ENCODE measurements at regions not wholly inside any gene's neighbourhood (a gene's known extent, or its start where the extent isn't known, plus 50 kb on each side); places are given as distances from the start of the nearest gene placed in this dataset.

DNA sequence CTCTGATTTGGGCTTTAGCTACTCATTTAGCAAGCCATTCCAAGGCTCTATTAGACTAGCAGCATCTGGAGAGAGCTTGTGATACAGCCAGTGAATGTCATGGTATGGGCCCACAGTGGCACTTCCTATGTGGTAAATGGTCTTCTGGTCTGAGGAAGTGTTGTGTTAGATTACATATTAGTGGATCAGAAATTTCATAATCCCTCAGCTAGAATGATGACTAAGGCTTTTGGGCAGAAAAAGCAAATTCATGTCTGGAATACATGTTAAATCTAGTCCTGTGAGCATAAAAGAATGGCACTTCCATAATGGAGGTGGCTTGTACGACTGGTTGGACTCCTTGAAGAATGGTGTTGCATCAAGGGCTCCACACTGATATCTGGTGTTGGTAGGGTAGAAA, 436.8 kb upstream of the CWC22 start:
- H3K4me3 ChIP-seq (ENCODE audit: low read length), result no peak overlapping the region
- no peaks in the 10 kb centered on the region for H3K36me3 ChIP-seq (ENCODE audit: insufficient read depth, low read length)
- no peak overlapping the region for H3K27ac ChIP-seq (ENCODE audit: low read length)
- H3K9ac ChIP-seq (ENCODE audit: low read length), result no peak overlapping the region
- no peaks in the 10 kb centered on the region for H3K27me3 ChIP-seq (ENCODE audit: insufficient read depth, low read depth, low read length)
- H3K9me2 ChIP-seq (ENCODE audit: insufficient read depth, low read length), result no peaks in the 10 kb centered on the region
- TF ChIP-seq, protein P1, sequence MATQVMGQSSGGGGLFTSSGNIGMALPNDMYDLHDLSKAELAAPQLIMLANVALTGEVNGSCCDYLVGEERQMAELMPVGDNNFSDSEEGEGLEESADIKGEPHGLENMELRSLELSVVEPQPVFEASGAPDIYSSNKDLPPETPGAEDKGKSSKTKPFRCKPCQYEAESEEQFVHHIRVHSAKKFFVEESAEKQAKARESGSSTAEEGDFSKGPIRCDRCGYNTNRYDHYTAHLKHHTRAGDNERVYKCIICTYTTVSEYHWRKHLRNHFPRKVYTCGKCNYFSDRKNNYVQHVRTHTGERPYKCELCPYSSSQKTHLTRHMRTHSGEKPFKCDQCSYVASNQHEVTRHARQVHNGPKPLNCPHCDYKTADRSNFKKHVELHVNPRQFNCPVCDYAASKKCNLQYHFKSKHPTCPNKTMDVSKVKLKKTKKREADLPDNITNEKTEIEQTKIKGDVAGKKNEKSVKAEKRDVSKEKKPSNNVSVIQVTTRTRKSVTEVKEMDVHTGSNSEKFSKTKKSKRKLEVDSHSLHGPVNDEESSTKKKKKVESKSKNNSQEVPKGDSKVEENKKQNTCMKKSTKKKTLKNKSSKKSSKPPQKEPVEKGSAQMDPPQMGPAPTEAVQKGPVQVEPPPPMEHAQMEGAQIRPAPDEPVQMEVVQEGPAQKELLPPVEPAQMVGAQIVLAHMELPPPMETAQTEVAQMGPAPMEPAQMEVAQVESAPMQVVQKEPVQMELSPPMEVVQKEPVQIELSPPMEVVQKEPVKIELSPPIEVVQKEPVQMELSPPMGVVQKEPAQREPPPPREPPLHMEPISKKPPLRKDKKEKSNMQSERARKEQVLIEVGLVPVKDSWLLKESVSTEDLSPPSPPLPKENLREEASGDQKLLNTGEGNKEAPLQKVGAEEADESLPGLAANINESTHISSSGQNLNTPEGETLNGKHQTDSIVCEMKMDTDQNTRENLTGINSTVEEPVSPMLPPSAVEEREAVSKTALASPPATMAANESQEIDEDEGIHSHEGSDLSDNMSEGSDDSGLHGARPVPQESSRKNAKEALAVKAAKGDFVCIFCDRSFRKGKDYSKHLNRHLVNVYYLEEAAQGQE (IDR thresholded peaks at IDR 0.05; ENCODE audit: borderline replicate concordance), result no peak
- TF ChIP-seq EP300 (conservative IDR thresholded peaks at IDR 0.05; ENCODE audit: poor library complexity, severe bottlenecking), result no peak
- no peak for TF ChIP-seq POLR2AphosphoS5 (IDR thresholded peaks at IDR 0.05)
- TF ChIP-seq RAD21 (conservative IDR thresholded peaks at IDR 0.05), result no peak
- no peak for TF ChIP-seq SMC3 (conservative IDR thresholded peaks at IDR 0.05; ENCODE audit: poor library complexity)
- TF ChIP-seq, protein P2, sequence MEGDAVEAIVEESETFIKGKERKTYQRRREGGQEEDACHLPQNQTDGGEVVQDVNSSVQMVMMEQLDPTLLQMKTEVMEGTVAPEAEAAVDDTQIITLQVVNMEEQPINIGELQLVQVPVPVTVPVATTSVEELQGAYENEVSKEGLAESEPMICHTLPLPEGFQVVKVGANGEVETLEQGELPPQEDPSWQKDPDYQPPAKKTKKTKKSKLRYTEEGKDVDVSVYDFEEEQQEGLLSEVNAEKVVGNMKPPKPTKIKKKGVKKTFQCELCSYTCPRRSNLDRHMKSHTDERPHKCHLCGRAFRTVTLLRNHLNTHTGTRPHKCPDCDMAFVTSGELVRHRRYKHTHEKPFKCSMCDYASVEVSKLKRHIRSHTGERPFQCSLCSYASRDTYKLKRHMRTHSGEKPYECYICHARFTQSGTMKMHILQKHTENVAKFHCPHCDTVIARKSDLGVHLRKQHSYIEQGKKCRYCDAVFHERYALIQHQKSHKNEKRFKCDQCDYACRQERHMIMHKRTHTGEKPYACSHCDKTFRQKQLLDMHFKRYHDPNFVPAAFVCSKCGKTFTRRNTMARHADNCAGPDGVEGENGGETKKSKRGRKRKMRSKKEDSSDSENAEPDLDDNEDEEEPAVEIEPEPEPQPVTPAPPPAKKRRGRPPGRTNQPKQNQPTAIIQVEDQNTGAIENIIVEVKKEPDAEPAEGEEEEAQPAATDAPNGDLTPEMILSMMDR (IDR thresholded peaks at IDR 0.05; ENCODE audit: poor library complexity, severe bottlenecking), result no peak
- TF ChIP-seq MXI1 (conservative IDR thresholded peaks at IDR 0.05; ENCODE audit: poor library complexity, severe bottlenecking), result no peak
- no peak for TF ChIP-seq TAF1 (IDR thresholded peaks at IDR 0.05; ENCODE audit: low read depth)
- TF ChIP-seq EZH2 (IDR thresholded peaks at IDR 0.05; ENCODE audit: borderline replicate concordance, insufficient read depth, low read length, poor library complexity, severe bottlenecking), result no peak
- H4K20me1 ChIP-seq (ENCODE audit: insufficient read depth), result no peaks in the 10 kb centered on the region
- H3K9me3 ChIP-seq (ENCODE audit: low read length), result no peaks in the 10 kb centered on the region
- H3K79me2 ChIP-seq (replicated peaks; ENCODE audit: insufficient read depth, low read length), result no peaks in the 10 kb centered on the region
- no peak overlapping the region for H2AFZ ChIP-seq (ENCODE audit: low read depth, low read length)
- no peaks in the 10 kb centered on the region for H3F3A ChIP-seq (ENCODE audit: insufficient read depth, low read length, poor library complexity, severe bottlenecking)
- no peak overlapping the region for H3K4me2 ChIP-seq (ENCODE audit: low read length)

DNA sequence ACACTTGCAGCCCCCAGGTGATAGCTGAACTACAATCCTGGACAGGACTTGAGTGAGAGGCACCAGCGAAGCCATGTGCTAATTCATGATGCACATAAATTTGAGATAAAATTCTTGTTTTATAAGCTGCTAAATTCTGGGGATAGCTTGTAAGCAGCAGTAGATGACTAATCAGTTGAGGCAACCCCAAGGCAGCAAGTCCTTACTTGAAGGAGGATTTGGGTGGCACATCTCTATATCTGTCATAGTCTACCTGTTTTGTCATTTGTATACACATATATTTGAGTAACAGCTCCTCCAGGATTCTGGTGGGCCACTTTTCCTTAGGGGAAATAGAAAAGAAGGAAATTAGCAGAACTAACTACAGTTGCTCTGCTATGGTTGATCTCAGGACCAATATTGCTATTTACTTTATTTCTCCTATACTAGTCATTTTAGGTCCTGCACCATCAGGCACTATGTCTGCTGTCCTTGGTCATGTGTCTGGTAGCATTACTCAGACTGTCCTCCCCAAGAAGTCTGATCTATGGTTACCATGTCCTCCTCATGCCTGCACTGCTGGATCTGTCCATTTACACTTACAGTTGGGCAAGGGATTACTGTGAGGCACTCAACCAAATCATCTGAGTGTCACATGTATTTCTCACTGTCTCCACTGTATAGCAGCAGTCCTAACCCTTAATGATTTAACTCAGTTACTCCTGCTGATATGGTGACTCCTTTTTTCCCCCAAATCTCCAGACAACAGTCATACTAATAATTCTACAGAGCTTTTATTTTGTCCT, 436.0 kb upstream of the CWC22 start:
- no peaks in the 10 kb centered on the region for H3K79me2 ChIP-seq (replicated peaks; ENCODE audit: insufficient read depth, low read length)
- no peak overlapping the region for H3K27ac ChIP-seq (ENCODE audit: low read length)
- no peak overlapping the region for H3K4me3 ChIP-seq (ENCODE audit: low read length)
- H3K9ac ChIP-seq (ENCODE audit: low read length), result no peak overlapping the region
- no peaks in the 10 kb centered on the region for H3F3A ChIP-seq (ENCODE audit: insufficient read depth, low read length, poor library complexity, severe bottlenecking)
- no peaks in the 10 kb centered on the region for H3K9me2 ChIP-seq (ENCODE audit: insufficient read depth, low read length)
- TF ChIP-seq EP300 (conservative IDR thresholded peaks at IDR 0.05; ENCODE audit: poor library complexity, severe bottlenecking) (no peak), EZH2 (IDR thresholded peaks at IDR 0.05; ENCODE audit: borderline replicate concordance, insufficient read depth, low read length, poor library complexity, severe bottlenecking) (no peak), RAD21 (conservative IDR thresholded peaks at IDR 0.05) (no peak), TAF1 (IDR thresholded peaks at IDR 0.05; ENCODE audit: low read depth) (no peak), POLR2AphosphoS5 (IDR thresholded peaks at IDR 0.05) (no peak), MXI1 (conservative IDR thresholded peaks at IDR 0.05; ENCODE audit: poor library complexity, severe bottlenecking) (no peak), SMC3 (conservative IDR thresholded peaks at IDR 0.05; ENCODE audit: poor library complexity) (no peak)
- TF ChIP-seq, protein P1 (IDR thresholded peaks at IDR 0.05; ENCODE audit: borderline replicate concordance), result no peak
- TF ChIP-seq, protein P2 (IDR thresholded peaks at IDR 0.05; ENCODE audit: poor library complexity, severe bottlenecking), result no peak
- no peak overlapping the region for H3K4me2 ChIP-seq (ENCODE audit: low read length)
- no peak overlapping the region for H2AFZ ChIP-seq (ENCODE audit: low read depth, low read length)
- H3K27me3 ChIP-seq (ENCODE audit: insufficient read depth, low read depth, low read length), result no peaks in the 10 kb centered on the region
- no peaks in the 10 kb centered on the region for H3K9me3 ChIP-seq (ENCODE audit: low read length)
- no peaks in the 10 kb centered on the region for H4K20me1 ChIP-seq (ENCODE audit: insufficient read depth)
- H3K36me3 ChIP-seq (ENCODE audit: insufficient read depth, low read length), result no peaks in the 10 kb centered on the region

Measured in neural cell (in vitro differentiated cells).